ENCODE measurements at regions not wholly inside any gene's neighbourhood (a gene's known extent, or its start where the extent isn't known, plus 50 kb on each side); places are given as distances from the start of the nearest gene placed in this dataset.

GRCh38 chr6:14690120-14691056 lies 555.5 kb upstream of the JARID2 start:
- POLR2A ChIA-PET = no interaction called here
- ATAC-seq = no peak

More at GRCh38 chr6:14690120-14691056, 555.5 kb upstream of the JARID2 start:
- Histone ChIP-seq H3K36me3 (replicated peaks in 1 of 2; ENCODE audit: control insufficient read depth in 1 of 2, insufficient read depth in 2 of 2, low read length in 2 of 2) (no peaks in the 10 kb centered on the region), H3K79me2 (ENCODE audit: insufficient read depth, low read length) (no peaks in the 10 kb centered on the region), H3K4me1 (ENCODE audit: insufficient read depth, low read length) (no peaks in the 10 kb centered on the region), H3K27ac (ENCODE audit: extremely low read length, insufficient read depth, low read length) (no peak overlapping the region), H3K9ac (ENCODE audit: insufficient read depth, low read depth, low read length) (no peak overlapping the region), H3K27me3 (ENCODE audit: control insufficient read depth in 1 of 2, insufficient read depth in 2 of 2, low read length in 2 of 2) (no peaks in the 10 kb centered on the region), H3K4me2 (ENCODE audit: low read depth, low read length) (no peak overlapping the region), H3K4me3 (replicated peaks in 1 of 3; ENCODE audit: insufficient read depth in 1 of 3, low read depth in 2 of 3, low read length in 3 of 3) (no peak overlapping the region), H2AFZ (ENCODE audit: low read length) (no peak overlapping the region), H4K20me1 (ENCODE audit: insufficient read depth, low read length) (no peaks in the 10 kb centered on the region), H3K9me3 (ENCODE audit: low read length) (no peaks in the 10 kb centered on the region)
- FAIRE-seq (no peak), DNase-seq (ENCODE audit: low spot score) (no peak)
- TF ChIP-seq SUZ12 (IDR thresholded peaks at IDR 0.05; ENCODE audit: low read depth, low read length) = no peak
- TF ChIP-seq KMT2B (CRISPR knock-in tag; IDR thresholded peaks at IDR 0.05) = no peak
- TF ChIP-seq THAP9 (CRISPR knock-in tag; IDR thresholded peaks at IDR 0.05; ENCODE audit: borderline replicate concordance) = no peak
- in situ Hi-C loops (cut with HindIII; ENCODE audit: extremely low pct_ligation_motif_present, low pct_unique_long_range_greater_than_20kb) (no loop called here), intact Hi-C loops (cut with micrococcal nuclease; ENCODE audit: unreplicated experiment) (no loop called here)
- WGBS (ENCODE audit: low lambda C conversion rate) = 17% methylated on average over 8 of the region's 8 CpGs
- CTCF ChIA-PET (ENCODE audit: low intra/inter-chr PET ratio, low total read pairs) = no interaction called here
- no TSS peak for BruUV-seq (replicated peaks)

Data from HepG2 (cell line).